B cell (primary cell): ENCODE measurements at regions not wholly inside any gene's neighbourhood (a gene's known extent, or its start where the extent isn't known, plus 50 kb on each side); places are given as distances from the start of the nearest gene placed in this dataset.

Experiments used
- ATAC-seq: fragments of 200-7000 bp; cut with Tn5 transposase; one replicate; pipeline ENCODE4 v1.10.0; 2021; ENCODE audit warnings: low read depth, mild to moderate bottlenecking, moderate number of reproducible peaks, moderate library complexity
- CTCF ChIA-PET: fragments of 350-600 bp; sonication (Branson Sonifier 250); formaldehyde crosslinking; loops from one replicate; lab custom pipeline; 2021; ENCODE audit warnings: antibody characterized with exemption, inconsistent platforms; lab: Charles Lee
- POLR2A ChIA-PET: fragments of 350-600 bp; sonication (Branson Sonifier 250); formaldehyde crosslinking; loops from one replicate; lab custom pipeline; 2021; ENCODE audit warnings: antibody characterized with exemption; lab: Charles Lee
- DNase-seq: peaks from one replicate; pipeline ENCODE4 v3.0.0; 2013
- H2AFZ ChIP-seq: 2 replicates; pipeline ENCODE4 v1.6.1; 2012; ENCODE audit warnings: mild to moderate bottlenecking, low read depth, low read length; ENCODE audit not compliant: insufficient read depth, poor library complexity, severe bottlenecking
- H3K27ac ChIP-seq, 2 donors: 1 replicate in 1 of 2; 2 replicates in 1 of 2; pipeline ENCODE4 v1.5.1; 2012 to 2013; ENCODE audit warnings: low read length in 2 of 2, mild to moderate bottlenecking in 2 of 2, moderate library complexity in 1 of 2
- H3K27me3 ChIP-seq, 4 experiments: fragments of 200-600 bp in 1 of 4; sonication (generic) in 1 of 4; replicated peaks in 1 of 4; 1 replicate in 2 of 4; 2 replicates in 2 of 4; pipeline versions ENCODE4 v1.6.1 to v1.7.0; 2013 to 2016; ENCODE audit warnings: low read length in 3 of 4, mild to moderate bottlenecking in 2 of 4, mixed read lengths in 1 of 4, moderate library complexity in 1 of 4; ENCODE audit not compliant: insufficient read depth in 4 of 4, control insufficient read depth in 3 of 4; ENCODE audit errors: control extremely low read depth in 1 of 4
- H3K36me3 ChIP-seq, 2 experiments: replicated peaks in 1 of 2; 1 replicate in 1 of 2; 2 replicates in 1 of 2; pipeline versions ENCODE4 v1.6.1 to v1.7.1; 2013; ENCODE audit warnings: low read length in 1 of 2; ENCODE audit not compliant: insufficient read depth in 2 of 2, control insufficient read depth in 1 of 2; ENCODE audit errors: control extremely low read depth in 1 of 2, extremely low read depth in 1 of 2
- H3K4me1 ChIP-seq, 2 donors: fragments of 200-600 bp in 1 of 2; sonication (generic) in 1 of 2; 1 replicate in 1 of 2; 2 replicates in 1 of 2; pipeline versions ENCODE4 v1.5.1 to v1.6.1; 2013 to 2017; ENCODE audit warnings: low read length in 2 of 2; ENCODE audit not compliant: control insufficient read depth in 2 of 2, insufficient read depth in 2 of 2
- H3K4me2 ChIP-seq: replicated peaks from 2 replicates; pipeline ENCODE3; 2012; ENCODE audit warnings: mild to moderate bottlenecking, low read depth, low read length; ENCODE audit not compliant: poor library complexity, severe bottlenecking
- H3K4me3 ChIP-seq, 5 experiments: fragments of 200-600 bp in 1 of 5; sonication (generic) in 1 of 5; 1 replicate in 3 of 5; 2 replicates in 2 of 5; pipeline versions ENCODE4 v1.5.1 to v1.7.0; 2011 to 2016; ENCODE audit warnings: low read length in 4 of 5, mild to moderate bottlenecking in 4 of 5, low read depth in 2 of 5, control low read depth in 1 of 5, moderate library complexity in 1 of 5; ENCODE audit not compliant: insufficient read depth in 1 of 5; ENCODE audit errors: control extremely low read depth in 1 of 5, extremely low read depth in 1 of 5
- H3K79me2 ChIP-seq: fragments of 200-600 bp; sonication (generic); one replicate; pipeline ENCODE4 v1.6.0; 2016; ENCODE audit warnings: low read length; ENCODE audit not compliant: control insufficient read depth, insufficient read depth
- H3K9ac ChIP-seq: fragments of 200-600 bp; sonication (generic); 2 replicates; pipeline ENCODE4 v1.6.1; 2017; ENCODE audit warnings: mild to moderate bottlenecking, low read length, moderate library complexity
- H3K9me3 ChIP-seq, 3 donors: one replicate each; pipeline versions ENCODE4 v1.6.1 to v1.7.1; 2013; ENCODE audit warnings: low read length in 2 of 3; ENCODE audit not compliant: control insufficient read depth in 2 of 3, insufficient read depth in 1 of 3; ENCODE audit errors: control extremely low read depth in 1 of 3
- H4K20me1 ChIP-seq: 2 replicates; pipeline ENCODE4 v1.6.0; 2012; ENCODE audit warnings: mild to moderate bottlenecking, low read length; ENCODE audit not compliant: insufficient read depth, control insufficient read depth, poor library complexity, severe bottlenecking
- H3K27ac Mint-ChIP-seq: one replicate; pipeline ENCODE4 v1.8.0; 2021; ENCODE audit warnings: mixed read lengths
- H3K27me3 Mint-ChIP-seq: one replicate; pipeline ENCODE4 v1.8.0; 2021; ENCODE audit warnings: mixed read lengths
- H3K4me1 Mint-ChIP-seq: one replicate; pipeline ENCODE4 v1.8.0; 2021; ENCODE audit warnings: mixed read lengths
- H3K4me3 Mint-ChIP-seq: one replicate; pipeline ENCODE4 v1.8.0; 2021; ENCODE audit warnings: mixed read lengths
- H3K9me3 Mint-ChIP-seq: one replicate; pipeline ENCODE4 v1.8.0; 2022; ENCODE audit warnings: mixed read lengths; ENCODE audit not compliant: insufficient read depth
- EZH2 ChIP-seq: IDR thresholded peaks from 2 replicates; pipeline ENCODE4 v1.6.1; 2012; ENCODE audit warnings: borderline replicate concordance, low read depth, mild to moderate bottlenecking, moderate library complexity, low read length; ENCODE audit not compliant: insufficient read depth, poor library complexity, severe bottlenecking
- WGBS: methylation state at CpG from one replicate; pipeline ENCODE4 v1.1.5; 2013; ENCODE audit warnings: missing lambda C conversion rate; ENCODE audit not compliant: insufficient coverage; 5-methylcytosine and 5-hydroxymethylcytosine counted together
- intact Hi-C: fragments of 100-400 bp; cut with micrococcal nuclease; formaldehyde crosslinking; loops from one replicate; pipeline ENCODE4 v1.10.0; 2022
- TF ChIP-seq, protein P1 (sequence below): fragments of 200-600 bp; IDR thresholded peaks from one replicate; pipeline ENCODE4 v1.8.0; 2022; ENCODE audit warnings: antibody characterized with exemption, mild to moderate bottlenecking

DNA sequence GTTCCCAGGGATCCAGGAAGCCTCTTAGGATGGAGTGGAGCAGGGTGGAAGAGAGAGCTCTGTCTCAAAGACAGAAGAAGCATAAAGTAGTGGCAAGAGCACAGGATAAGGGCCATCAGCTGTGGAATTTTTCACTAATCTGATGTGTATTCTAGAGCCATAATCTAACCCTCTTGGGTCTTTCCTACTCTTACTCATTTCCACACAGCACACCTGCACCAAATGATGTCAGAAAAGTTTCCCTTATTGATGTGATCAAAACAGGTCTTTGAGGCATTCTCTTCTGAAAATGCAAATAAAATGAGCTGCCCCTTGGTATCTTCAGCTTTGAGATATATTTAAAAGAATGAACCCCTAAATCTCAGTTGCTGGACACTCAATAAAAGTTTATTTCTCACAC lies 415.1 kb upstream of the CHST9 start:
- H4K20me1 ChIP-seq: no peaks in the 10 kb centered on the region
- H3K4me3 Mint-ChIP-seq: no peak overlapping the region
- no peak overlapping the region for H3K27ac Mint-ChIP-seq
- no peak overlapping the region for H3K4me2 ChIP-seq
- DNase-seq (no peak), ATAC-seq (no peak)
- H3K36me3 ChIP-seq: no peaks in the 10 kb centered on the region
- no peak overlapping the region for H3K9ac ChIP-seq
- intact Hi-C loops: loop anchor here (10.0 kb wide), 1 partner anchor 1675 kb away; no protein-coding TSS in a partner anchor
- ChIA-PET POLR2A (no interaction called here), CTCF (interaction anchor here (1.5 to 1.8 kb wide), 4 partner anchors 8 to 787 kb away, joined by 3 to 7 read pairs (median 5); no protein-coding TSS in a partner anchor)
- no peaks in the 10 kb centered on the region for H3K9me3 Mint-ChIP-seq
- H3K27ac ChIP-seq: no peak overlapping the region
- no peaks in the 10 kb centered on the region for H3K4me1 Mint-ChIP-seq
- no peaks in the 10 kb centered on the region for H3K9me3 ChIP-seq
- no peaks in the 10 kb centered on the region for H3K27me3 ChIP-seq
- H3K27me3 Mint-ChIP-seq: no peaks in the 10 kb centered on the region
- TF ChIP-seq, protein P1, sequence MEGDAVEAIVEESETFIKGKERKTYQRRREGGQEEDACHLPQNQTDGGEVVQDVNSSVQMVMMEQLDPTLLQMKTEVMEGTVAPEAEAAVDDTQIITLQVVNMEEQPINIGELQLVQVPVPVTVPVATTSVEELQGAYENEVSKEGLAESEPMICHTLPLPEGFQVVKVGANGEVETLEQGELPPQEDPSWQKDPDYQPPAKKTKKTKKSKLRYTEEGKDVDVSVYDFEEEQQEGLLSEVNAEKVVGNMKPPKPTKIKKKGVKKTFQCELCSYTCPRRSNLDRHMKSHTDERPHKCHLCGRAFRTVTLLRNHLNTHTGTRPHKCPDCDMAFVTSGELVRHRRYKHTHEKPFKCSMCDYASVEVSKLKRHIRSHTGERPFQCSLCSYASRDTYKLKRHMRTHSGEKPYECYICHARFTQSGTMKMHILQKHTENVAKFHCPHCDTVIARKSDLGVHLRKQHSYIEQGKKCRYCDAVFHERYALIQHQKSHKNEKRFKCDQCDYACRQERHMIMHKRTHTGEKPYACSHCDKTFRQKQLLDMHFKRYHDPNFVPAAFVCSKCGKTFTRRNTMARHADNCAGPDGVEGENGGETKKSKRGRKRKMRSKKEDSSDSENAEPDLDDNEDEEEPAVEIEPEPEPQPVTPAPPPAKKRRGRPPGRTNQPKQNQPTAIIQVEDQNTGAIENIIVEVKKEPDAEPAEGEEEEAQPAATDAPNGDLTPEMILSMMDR: no peak
- TF ChIP-seq EZH2: no peak
- no peaks in the 10 kb centered on the region for H3K79me2 ChIP-seq
- no peaks in the 10 kb centered on the region for H3K4me1 ChIP-seq
- no peak overlapping the region for H3K4me3 ChIP-seq
- no peak overlapping the region for H2AFZ ChIP-seq

DNA sequence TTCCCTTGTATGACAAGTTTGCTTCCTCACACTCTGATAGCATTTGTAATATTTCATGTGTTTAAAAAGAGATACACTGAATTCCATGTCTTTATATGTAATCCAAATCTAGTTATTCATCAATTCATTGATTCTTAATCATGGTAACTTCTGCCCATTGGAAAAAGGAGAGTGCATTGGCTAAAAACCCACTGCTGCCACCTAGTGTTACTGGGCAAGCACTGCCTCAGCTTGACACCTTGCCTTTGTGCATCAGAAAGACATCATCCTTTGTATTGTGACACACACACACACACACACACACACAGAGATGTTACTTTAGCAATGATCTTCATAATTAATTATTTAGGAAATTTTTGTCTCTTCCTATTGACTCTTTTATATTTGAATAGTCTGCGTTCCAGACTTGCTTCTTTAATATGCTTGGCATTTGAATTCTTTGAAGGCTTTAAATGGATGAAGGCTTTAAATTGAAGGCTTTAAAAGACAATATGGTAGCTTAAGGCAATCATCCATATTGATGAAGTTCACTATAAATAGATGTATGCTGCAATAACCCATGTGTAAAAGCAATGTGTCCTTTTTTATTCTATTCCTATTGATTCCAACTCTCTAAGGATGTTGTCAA lies 414.2 kb upstream of the CHST9 start:
- Mint-ChIP-seq H3K4me3 (no peak overlapping the region), H3K4me1 (no peaks in the 10 kb centered on the region), H3K27me3 (no peaks in the 10 kb centered on the region), H3K9me3 (no peaks in the 10 kb centered on the region), H3K27ac (no peak overlapping the region)
- H3K27me3 ChIP-seq: no peaks in the 10 kb centered on the region
- H3K4me2 ChIP-seq: no peak overlapping the region
- no peaks in the 10 kb centered on the region for H4K20me1 ChIP-seq
- no peak overlapping the region for H2AFZ ChIP-seq
- TF ChIP-seq, protein P1: peak; percentile 73
- no peak for TF ChIP-seq EZH2
- ChIA-PET CTCF (interaction anchor here (1.5 to 1.8 kb wide), 4 partner anchors 9 to 786 kb away, joined by 3 to 7 read pairs (median 5); no protein-coding TSS in a partner anchor), POLR2A (no interaction called here)
- DNase-seq (peak; percentile 20), ATAC-seq (peak; percentile 49)
- H3K4me1 ChIP-seq: no peaks in the 10 kb centered on the region
- intact Hi-C loops: no loop called here
- H3K27ac ChIP-seq: no peak overlapping the region
- H3K9me3 ChIP-seq: no peaks in the 10 kb centered on the region
- H3K36me3 ChIP-seq: no peaks in the 10 kb centered on the region
- no peak overlapping the region for H3K4me3 ChIP-seq
- WGBS: no CpG with 5 or more reads among the region's 1 CpG
- H3K79me2 ChIP-seq: no peaks in the 10 kb centered on the region
- no peak overlapping the region for H3K9ac ChIP-seq
